Stimulated activated CD8-positive, alpha-beta memory T cell treated with anti-CD3 and anti-CD28 coated beads, Interleukin-4, amount 100 ng/mL, for 4 hours (primary cell): ENCODE measurements at regions not wholly inside any gene's neighbourhood (a gene's known extent, or its start where the extent isn't known, plus 50 kb on each side); places are given as distances from the start of the nearest gene placed in this dataset.
"Not testable (repeated sequence)": the region's sequence is repeated elsewhere in the genome, so short reads cannot be mapped to it uniquely, and the experiment has no call there.

Source experiments
- DNase-seq, 2 donors: peaks; one replicate each; pipeline ENCODE4 v3.0.0-alpha.2; 2020; ENCODE audit warnings: low read depth in 2 of 2, low spot score in 1 of 2

DNA sequence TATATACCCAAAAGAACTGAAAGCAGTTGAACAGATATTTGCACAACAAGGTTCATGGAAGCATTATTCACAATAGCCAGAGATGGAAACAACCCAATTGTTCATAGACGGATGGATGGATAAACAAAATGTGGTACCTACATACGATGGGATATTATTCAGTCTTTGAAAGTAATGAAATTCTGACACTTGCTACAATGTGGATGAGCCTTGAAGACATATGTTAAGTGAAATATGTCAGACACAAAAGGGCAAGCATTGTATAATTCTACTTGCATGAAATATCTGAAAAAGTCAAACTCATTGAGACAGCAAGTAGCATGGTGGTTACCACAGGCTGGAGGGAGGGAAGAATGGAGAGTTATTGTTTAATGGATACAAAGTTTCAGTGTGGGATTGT, 696.1 kb downstream of the MATN1 start:
- no peak for DNase-seq

DNA sequence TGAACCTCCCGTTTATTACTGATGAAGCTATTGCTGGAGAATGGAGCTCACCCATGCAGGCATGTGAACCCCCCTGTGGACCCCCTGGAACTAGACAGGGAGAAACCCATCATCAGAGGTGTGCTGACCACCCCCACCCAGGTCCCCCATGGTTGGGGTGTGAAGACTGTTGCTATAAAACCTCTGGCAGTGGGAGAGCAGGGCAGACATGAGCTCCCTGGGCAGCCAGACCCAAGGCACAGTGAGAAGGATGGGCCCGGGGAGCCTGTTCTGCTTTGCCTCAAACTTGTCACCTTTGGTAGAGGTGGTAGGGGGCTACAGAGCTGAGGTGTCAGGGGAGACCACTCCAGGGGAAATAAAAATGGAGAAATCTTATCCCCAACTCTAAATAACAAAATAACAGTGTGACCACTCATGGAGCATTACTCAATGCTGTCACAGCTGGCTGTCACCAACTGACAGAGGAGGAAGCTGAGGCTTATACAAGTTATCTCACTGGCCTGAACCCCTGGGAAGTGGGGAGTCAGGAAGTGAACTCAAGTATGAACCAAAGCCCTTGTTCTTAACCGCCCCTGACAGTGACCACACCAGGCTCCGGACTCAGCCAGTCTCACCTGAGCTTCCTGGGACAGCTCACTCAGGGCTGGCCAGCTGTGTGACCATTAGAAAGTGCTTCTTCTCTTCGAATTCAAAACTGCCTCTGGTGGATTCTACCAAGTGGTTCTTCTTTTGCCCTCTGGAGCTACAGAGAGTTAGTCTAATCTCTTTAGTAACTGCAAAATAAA, 698.8 kb downstream of the MATN1 start:
- DNase-seq = no peak

DNA sequence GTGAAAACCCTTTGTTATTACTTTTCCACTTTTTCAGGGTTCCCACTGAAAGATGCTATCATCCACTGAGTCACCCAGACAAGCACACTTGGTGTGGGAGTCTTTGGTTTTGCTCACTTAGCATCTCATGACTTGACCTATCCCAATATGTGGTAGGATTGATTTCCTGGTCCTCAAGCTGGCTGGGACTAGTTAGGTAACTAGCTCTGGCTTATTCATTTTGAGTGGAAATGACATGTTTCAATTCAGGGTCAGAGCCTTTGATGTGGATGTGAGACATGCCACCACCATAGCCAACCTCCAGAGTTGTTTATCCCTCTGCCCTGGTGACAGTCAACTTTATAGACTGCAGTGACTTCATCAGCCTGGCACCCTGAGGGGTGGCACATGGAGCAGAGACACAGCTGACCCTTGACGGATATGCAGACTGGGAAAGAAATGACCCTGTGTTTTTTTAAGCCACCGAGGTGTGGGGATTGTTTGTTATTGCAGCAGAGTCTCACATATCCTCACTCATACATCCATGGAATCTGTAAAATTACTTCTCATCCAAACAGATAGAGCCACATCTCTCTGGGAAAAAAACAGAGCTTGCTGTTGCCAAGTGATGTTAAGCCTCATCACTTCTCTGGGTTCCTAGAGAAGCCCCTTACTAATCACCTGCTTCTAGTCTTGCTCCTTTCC, 699.9 kb downstream of the MATN1 start:
- DNase-seq = no peak

DNA sequence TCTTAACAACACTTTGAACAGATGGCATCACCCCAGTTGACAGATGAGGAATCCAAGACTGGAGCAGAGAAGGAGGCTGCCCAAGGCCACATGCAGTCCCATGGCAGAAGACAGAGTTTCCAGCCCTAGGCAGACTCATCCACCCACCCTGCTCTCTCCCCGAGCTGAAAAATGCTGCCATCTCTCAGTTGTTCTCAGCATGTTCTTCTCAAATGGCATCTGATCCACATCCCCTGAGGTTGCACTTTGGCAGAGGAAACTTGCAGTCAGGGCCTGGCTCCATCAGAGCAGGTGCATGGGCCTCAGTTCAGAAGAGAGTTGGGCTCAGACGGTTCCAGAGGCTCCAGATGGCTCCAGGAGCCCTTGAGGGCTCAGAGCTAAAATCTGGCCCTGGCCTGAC, 709.4 kb downstream of the MATN1 start:
- no peak for DNase-seq

DNA sequence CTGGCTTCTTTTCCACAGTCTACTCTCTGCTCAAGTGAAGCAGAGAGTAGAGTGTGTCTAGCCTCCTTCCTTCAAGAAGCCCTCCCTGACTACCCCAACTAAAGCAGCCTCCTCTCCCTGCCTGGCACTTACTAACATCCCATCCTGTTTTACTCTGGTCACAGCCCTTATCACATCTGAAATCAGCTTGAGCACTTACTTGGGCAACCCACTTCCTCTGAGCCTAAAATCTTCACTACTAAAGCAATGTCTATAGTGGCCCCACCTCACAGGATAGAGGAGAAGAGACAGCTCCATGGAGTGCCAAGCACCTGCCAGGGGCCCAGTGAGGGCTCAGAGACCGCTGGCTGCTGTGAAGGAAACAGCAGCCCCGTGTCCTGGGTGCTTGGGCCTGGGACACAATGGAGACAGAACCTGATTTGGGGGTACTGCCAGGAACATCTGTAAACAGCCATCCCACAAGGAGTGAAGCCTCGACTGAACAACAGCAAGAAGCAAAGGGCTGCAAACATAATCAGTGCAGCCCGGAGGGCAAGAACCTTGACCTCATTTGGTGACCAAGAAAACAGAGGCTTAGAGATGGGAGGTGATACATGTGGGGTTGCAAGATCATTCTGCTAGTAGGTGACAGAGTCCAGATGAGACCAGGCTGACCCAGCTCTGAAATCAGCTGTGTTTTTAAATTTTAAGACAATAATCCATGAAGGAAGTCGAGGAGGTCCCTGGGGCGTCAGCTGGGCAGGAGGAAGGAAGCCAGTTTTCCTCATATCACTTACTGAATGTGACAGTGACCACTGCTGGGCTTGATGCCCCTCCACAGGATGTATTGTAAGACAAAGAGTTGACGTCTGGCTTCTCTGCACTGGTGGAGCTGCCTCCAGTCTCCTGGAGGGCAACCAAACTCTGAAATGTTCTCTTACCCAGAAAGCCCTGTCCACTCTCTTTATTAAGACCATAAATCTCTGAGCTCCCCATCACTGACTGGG, 710.6 kb downstream of the MATN1 start:
- no peak for DNase-seq

DNA sequence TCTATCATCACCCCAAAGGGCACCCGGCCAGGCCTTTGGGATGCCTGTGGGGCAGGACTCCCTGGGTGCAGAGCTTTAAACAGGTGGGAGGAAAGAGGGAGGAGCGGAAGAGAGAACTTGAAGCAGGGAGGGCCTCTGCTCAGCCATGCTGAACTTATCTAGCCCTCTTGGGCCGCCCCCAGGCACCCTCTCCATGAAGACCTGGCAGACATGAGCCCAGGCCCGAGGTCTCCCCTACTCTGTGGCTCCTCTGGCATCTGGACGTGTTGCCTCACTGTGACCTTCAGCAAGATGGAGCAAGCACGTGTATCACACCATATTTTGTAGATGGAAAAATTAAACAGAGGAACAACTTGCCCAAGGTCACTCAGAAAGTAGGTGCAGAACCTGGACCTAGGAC, 711.4 kb downstream of the MATN1 start:
- DNase-seq = no peak

DNA sequence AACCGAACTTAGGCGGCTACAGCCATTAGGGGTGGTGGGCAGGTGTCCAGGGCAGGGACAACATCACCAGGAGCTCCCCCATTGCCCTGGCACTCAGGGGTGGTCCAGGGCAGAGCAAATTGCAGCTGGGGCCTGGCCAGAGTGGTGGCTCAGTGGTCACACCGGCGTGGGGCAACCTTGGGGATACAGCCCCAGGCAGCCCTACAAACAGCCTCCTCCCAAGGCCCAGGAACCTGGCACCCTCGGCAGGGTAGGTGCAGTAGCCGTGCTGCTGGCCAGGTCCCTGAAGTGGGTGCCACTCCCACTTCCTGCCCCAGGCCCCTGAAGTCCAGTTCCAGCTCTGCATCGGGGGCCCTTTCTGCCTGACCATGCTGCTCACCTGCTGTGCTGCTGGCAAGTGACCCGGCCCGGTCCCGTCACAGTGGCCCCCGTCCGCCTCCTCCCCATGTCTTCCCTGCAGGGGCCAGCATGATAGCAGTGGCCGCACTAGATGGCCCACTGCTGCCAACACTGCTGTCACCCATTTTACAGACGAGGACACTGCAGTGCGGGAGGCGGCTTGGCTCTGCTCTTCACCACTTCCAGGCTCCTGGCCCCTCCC, 712.8 kb downstream of the MATN1 start:
- no peak for DNase-seq

DNA sequence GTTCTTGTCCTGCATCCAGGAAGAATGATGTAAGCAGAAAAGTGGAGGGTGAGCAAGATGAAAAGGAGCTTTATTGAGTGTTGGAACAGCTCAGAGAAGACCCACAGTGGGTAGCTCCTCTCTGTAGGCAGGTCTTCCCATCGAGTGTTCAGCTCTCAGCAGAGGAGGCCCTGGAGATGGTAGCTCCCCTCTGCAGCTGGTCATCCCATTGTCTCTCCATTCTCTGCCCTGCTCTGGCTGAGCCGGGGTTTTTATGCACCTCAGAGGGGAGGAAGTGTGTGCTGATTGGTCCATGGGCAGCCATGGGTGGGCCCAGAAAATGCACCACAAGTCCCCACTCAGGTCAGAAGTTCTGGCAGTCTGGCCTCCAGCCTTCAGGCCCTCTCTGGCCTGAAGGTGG, 713.7 kb downstream of the MATN1 start:
- DNase-seq = no peak

DNA sequence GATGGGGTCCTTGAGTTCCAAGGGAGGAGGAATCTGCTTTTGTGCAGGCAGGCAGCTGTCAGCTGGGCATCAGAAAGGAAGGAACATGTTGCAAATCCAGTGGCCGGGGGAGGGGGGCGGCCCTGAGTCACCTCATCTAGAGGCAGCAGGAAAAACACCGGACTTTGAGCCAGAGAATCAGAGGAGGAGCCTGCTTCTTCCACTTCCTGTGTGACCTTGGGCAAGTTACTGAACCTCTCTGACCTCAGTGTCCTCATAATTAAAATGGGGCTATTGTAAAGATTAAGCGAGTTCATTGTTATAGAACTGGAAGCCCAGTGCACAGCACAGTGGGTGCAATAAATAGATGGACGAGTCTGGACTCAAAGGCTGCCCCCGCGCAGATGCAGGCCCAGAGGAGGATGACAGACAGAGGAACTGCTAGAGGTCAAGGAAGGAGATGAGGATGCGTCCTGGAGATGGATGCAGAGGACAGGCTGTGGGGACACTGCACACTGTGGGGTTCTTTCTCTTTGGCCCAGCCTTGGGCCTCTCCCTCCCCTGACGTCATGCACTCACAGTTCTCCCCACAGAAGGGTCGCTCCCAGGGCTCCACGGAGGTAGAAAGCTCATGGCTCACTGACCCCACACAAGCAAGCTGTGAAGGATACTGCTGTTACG, 714.3 kb downstream of the MATN1 start:
- no peak for DNase-seq

DNA sequence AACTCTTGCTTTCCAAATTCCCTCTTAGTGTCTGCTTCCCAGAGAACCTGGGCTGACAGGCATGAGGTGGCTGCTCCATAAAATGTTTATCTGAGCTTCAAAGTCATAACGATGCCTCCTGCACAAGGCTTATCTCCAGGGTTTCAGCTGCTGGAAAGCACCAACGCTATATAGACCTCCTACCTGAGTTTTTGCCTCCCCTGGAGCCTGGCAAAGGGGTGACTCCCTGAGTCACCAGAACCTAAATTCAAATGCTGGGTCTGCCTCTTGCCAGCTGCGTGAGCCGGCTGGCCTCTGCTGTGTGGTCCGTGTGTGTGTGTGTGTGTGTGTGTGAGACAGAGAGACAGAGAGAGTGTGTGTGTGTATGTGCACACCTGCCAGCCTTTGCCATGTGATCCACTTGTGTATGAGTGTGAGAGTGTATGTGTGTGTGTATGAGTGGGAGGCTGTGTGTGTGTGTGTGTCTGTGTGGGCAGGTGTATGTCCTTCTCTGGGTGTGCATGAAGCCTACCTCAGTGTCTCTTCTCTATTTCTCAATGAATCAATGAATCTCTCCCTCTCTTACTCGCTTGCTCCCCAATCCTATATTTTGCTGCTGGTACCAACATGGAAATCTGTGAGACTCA, 714.9 kb downstream of the MATN1 start:
- no peak for DNase-seq

DNA sequence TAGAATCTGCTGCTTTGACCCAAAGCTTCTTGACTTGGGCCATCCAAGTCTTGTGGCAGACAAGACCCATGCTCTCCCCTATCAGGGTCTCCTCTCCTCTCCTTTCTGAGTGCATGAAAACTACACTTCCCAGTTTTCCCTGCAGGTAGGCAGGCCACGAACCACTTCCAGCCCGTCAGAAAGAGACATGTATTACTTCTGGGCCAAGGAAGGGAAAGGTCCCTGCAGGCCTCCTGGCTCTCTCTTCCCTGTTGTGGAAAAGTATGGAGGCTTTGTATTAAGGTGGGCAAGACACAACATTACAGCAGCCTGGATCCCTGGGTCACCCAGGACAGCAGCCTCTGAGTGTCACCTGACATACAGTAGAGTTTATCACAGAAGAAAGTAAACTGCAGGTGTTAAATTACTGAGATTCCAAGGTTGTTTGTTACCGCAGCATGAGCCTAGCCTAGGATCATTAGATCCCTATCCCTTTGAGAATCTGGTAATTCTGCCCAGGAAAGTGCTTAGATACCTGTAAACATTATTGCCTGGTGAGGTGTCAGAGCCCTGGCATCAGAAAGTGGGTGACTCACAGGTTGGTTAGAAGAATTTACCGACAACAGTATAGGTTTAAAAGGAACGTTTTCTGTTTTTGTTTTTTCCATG, 717.3 kb downstream of the MATN1 start:
- DNase-seq = no peak

DNA sequence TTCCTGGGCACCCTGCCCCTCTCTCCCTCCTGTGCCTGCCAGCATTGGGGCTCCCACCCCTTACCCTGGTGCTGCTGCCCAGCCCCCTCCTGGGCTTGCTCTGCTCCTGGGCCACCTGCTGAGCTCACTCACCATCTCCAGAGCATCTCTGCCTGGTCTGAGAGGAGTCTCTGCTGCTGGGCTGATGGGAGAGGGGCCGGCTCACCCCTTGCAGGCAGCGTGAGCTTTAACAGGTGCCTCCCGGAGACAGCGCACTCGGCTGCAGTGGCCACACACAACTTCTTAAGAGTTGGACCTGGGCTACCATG, 721.7 kb downstream of the MATN1 start:
- no peak for DNase-seq

DNA sequence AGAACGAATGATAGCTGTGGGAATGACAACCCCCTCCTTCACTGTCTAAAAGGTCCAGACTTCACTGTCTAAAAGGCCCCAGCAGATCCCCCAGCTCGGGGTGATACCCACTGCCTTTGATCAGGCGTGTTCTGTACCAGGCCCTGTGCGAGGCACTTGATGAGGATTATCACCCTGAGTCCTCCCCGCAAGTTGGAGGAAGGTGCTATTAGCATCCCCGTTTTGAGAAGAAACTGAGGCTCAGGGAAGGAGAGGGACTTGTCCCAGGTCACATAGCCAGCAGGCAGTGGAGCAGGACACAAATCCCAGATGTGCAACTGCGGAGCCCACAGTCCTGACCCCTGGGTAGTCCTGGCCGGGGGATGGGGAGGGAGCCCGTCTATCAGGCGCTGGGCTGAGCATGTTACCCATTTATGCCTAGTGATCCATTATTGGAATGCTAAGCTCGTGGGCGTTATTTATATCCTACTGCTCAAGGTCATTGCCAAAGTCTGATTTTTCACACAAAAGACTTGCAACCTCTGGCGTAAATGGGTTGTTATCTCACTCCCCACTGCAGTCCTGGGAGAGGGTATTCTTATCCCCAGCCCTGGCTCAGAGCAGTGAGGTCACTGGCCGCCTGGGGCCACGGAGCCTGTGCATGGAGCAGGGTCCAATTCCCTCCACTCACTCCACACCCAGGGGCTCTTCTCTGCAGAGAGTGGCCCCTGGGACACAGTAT, 722.2 kb downstream of the MATN1 start:
- DNase-seq = no peak

DNA sequence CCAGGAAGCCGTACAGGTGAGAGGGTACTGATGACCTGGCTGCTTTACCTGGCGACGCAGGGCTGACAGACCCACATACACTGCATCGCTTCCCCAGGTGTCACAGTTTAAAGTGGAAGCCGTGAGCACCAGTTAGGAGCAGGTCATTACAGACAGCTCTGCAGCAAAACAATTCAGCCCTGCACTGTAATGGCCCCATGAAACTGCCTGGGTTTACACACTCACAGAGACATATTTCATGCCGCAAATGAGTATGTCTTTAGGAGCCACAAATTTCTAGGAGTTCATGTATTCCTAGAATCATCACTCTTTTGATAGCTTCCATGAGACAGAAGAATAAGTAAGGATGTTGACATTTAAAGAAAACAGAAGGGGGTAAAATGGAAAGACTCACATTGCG, 723.1 kb downstream of the MATN1 start:
- no peak for DNase-seq

DNA sequence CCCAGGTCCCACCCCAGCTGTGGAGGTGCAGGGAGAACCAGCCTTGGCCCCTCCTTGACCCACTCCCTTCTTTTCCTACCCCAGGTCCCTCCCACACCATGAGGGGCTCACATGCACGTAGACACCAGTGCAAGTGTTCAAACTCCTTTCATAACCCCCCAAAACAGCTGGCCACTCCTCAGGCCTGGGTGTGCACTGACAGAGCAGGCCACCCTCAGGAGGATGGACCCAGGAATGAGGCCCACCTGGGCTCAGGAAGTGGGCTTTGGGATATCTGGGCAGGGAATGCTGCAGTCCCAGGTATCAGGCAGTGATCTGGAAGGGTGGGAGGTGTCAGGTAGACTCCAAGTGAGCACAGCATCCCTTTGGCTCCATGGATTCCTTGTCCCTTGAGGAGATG, 723.8 kb downstream of the MATN1 start:
- DNase-seq = no peak

DNA sequence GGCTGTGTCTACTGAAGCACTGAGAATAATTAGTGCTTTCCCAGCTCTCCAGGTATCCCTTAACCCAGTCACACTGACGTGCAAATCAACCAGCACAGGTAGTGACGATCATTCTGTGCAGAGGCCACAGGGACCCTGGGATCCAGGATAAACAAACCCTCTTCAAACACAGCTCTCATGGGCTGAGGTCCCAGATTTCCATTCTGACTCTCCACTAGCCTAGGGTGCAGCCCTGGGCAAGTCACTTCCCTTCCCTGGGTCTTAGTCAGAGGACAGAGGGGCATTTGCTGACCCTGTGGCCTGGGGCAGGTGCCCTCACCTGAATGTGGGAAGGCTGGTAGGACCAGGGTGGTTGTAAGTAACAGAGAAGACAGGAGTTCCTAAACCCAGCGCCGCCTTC, 724.7 kb downstream of the MATN1 start:
- DNase-seq = no peak

DNA sequence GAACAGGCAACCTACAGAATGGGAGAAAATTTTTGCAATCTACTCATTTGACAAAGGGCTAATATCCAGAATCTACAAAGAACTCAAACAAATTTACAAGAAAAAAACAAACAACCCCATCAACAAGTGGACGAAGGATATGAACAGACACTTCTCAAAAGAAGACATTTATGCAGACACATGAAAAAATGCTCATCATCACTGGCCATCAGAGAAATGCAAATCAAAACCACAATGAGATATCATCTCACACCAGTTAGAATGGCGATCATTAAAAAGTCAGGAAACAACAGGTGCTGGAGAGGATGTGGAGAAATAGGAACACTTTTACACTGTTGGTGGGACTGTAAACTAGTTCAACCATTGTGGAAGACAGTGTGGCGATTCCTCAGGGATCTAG, 725.6 kb downstream of the MATN1 start:
- not testable (repeated sequence) for DNase-seq

DNA sequence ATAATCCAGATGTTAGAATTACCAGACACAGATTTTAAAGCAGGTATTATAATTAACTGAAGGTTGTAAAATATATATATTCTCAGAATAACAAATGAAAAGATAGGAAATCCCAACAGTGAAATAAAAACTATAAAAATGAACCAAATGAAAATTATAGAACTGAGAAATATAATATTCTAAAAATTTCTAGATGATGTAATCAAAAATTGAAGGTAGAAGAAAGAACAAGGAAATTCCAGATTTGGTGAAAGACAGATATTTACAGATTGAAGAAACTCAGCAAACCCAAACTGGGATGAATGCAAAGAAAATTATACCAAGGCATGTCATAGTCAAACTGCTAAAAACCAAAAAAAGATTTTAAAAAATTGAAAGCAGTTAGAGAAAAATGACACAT, 729.4 kb downstream of the MATN1 start:
- no peak for DNase-seq

DNA sequence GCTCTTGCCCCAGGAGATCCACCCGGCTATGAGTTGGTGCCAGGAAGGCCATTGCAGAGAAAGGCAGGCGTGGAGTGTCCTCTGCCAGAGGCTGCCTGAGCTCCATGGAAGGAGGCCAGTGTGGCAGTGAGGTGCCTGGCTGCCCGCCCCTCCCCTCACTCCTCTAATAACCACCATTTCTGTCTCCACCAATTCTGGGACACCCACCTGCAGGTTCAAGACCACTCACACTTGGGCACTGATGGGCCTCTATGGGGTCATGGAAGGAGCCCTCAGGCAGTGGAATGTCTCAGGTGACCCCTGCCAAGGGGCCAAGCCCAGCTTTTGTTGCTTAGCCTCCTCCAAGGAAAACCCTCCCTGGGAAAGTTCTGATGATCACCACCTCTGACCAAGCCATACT, 731.6 kb downstream of the MATN1 start:
- no peak for DNase-seq
